Germinal center (tissue), 1 donor: ENCODE measurements at regions not wholly inside any gene's neighbourhood (a gene's known extent, or its start where the extent isn't known, plus 50 kb on each side); places are given as distances from the start of the nearest gene placed in this dataset.
"Not testable (repeated sequence)": the region's sequence is repeated elsewhere in the genome, so short reads cannot be mapped to it uniquely, and the experiment has no call there.

Experiments used
- DNase-seq: peaks from one replicate; pipeline ENCODE4 v3.0.0; 2012; ENCODE audit warnings: mixed read lengths, low spot score

DNA sequence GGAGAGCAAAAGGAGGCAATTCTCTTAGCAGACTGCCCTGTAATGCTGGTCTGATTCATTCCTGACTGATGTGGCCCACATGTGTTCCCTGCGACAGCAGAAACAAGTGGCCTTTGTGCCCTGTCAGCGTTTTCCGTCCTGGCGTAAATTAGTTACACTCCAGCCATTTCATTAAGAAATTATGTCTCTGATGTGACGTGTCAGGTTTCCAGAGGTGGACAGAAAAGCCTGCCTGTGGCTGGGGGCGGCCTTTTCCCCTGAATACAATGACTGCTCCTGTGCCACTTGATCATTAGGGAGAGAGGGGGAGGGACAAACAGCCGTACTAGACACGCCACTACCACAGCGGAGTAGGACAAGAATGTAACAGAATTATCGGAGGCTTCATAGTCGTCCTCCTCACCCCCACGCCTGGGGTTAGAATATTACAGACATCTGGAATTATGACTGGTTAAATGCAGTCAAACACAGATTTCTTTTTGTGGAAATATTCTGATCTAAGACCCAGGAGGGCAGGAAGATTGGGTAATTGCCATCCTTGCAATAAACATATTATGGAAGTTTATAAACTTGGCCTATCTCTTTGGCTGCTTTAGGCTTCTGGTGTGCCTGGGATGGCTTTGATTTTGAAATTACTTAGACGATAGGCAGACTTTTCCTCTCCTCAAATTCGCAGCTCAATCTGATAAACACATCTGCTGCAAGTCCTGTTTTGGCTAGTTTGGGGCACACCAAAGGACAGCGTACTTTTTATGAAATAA, 146.2 kb upstream of the BCOR start:
- no peak for DNase-seq

DNA sequence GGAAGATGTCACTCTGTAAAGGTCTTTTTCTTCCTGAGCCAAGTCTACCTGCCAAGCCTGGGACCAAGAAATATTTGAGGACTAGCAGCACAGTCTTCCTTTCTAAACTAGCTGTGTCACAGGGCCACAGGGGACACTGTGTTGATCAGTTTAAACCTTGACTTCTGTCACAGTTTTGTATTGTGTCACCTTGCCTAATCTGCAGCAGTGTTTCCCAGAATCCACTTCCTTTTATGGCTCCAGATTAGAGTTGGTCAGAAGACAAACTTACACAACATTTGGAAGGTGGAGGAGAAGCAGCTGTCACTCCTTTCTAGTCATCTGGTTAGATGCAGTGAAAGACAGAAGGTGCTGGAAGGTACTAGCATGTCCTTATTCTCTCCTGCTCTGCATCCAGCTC, 143.1 kb upstream of the BCOR start:
- no peak for DNase-seq

DNA sequence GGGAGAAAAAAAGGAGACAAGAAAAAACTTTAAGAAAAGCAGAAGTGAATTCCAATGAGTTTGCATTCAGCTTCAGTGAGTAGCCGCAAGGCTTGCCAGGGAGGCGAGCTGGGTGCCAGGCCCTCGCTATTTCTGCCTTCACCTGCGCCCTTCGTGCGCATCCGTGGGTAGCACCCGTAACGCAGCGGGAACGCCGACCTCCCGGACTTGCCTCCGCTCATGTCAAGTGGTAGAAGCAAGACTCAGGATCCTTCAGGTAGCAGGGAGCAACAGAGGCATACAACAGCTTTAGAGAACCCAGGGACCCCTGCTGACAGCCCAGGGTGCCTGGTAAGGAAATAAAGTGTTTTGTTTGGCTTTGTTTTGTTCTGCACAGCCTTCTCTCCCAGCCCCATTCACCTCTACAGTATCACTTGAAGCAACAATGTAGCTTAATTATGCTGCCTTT, 140.0 kb upstream of the BCOR start:
- DNase-seq: no peak

DNA sequence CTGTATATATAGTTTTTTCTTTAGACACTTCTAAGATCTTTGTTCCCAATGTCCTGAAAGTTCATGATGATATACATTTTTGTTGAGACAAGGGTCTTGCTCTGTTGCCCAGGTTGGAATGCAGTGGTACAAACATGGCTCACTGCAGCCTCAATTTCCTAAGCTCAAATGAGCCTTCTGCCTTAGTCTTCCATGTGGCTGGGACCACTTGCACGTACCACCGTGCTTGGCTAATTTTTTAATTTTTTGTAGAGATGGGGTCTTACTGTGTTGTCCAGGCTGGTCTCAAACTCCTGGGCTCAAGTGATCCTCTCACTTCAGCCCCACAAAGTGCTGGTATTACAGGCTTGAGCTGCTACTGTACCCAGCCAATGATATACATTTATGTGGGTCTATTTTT, 132.9 kb upstream of the BCOR start:
- no peak for DNase-seq

DNA sequence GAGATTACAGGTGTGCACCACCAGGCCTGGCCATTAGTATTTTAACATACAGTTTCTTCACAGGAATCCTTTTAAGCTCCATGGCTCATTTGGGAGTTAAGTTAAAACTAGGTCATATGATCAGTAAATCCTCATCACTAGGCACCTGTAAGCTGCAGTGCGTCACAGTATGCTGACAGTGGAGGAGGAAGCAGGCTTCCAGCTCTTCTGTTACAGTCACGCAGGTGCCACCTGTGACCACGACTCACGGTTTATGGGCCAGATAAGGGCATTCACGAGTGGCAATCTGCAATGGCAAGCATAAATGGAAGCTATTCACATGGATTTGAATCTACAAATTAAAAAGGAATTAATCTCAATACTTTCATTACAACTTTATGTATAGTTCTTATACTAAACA, 129.4 kb upstream of the BCOR start:
- no peak for DNase-seq

DNA sequence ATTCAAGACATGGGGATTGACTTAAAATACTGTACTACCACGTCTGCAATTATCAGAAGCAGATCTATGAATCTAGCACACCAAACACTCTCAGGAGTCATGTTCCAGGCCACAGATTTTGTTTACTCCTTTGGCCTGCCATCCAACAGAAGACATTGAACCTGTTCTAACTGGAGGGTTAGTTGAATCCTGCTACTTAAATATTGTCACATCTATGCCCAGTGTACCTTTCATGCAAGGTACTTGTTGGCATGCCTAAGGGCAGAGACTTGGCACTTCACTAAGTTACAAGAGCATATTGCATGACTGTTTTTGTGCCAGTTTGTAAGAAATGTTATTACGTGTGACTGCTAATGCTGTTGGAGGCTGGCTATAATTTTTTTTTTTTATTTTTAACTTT, 126.9 kb upstream of the BCOR start:
- no peak for DNase-seq

DNA sequence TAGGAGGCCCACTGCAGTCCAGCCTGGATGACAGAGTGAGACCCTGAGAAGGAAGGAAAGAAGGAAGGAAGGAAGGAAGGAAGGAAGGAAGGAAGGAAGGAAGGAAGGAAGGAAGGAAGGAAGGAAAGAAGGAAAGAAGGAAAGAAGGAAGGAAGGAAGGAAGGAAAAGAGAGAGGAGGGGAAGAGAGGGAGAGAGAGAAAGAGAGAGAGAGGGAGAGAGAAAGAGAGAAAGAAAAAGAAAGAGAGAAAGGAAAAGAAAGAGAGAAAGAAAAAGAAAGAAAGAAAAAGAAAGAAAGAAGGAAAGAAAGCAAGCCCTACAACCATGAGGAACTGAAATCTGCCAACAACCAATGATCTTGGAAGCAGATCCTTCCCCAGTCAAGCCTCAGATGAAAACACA, 124.9 kb upstream of the BCOR start:
- not testable (repeated sequence) for DNase-seq

DNA sequence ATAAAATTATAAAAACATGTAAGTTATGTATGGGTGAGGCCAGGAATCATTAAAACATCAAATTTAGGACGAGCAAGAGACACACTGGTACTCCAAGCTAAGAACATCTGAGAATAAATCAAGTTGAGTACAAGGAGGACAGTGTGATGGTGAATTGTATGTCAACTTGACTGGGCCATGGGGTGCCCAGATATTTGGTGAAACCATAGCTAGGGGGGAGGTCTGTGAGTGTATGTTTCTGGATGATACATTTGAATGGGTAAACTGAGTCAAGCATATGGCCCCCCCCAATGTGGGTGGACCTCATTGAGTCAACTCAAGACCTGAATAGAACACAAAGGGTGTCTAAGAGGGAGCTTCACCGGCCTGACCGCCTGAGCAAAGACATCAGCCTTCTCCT, 115.3 kb upstream of the BCOR start:
- no peak for DNase-seq

DNA sequence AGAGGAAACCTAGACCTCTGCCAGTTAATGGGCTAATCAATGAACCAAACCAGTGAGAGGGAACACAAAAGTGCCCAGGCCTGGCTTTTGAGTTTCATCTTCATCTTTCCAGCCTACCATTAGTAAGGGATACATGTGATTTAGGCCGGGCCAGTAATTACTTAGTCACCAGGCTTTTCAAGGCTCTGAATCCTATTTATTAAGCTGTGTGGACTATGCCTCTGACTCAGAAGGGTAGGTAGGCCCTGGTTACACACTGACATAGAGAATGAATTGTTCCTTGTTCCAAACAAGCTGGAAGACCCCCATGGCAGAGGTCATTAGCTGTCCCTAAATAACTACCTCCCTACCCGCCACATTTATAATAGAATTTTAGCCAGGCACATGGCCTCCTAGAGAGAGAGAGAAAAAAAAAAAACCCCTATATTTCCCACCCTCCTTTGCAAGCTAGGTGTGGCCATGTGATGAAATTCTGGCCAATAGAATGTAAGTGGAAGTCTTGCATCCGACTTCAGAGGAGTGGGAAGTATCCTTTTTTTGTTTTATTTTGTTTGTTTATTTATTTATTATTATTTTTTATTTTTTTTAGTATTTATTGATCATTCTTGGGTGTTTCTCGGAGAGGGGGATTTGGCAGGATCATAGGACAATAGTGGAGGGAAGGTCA, 112.3 kb upstream of the BCOR start:
- no peak for DNase-seq

DNA sequence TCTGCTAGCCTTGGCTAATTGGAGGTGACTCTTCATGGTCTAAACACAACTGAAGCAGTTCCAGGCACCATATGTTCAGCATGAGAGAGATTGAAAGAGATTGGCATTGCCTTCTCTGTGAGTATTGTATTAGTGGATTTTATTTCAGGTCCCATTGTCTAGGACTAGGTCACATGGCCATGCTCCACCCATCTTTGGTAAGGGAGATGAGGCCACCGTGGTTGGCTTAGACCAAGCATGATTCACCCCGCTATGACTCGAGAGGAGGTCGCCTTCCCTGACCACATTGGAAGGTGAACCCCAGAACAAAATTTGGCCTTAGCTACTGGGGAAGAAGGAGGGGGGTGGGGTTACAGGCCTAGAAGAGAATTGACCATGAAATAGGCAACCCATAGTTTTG, 109.9 kb upstream of the BCOR start:
- no peak for DNase-seq

DNA sequence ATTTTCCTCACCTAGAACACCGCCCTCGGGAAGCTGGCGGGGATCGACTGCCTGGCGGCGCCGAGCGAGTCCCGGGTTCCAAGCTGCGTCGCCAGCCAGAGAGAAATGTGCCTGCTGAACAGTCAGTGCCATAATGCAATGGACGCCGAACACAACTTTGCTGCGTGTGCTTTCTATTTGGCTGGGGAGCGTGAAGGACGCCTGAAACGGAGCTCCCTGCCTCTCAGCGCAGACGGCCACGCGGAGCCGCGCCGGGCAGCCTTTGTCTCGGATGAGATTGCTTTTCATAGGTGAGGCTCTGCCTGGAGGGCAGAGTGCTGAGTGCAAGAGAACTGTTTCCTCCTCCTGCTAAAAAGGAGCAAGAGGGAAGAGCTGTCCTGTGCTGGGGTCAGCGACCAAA, 107.7 kb upstream of the BCOR start:
- no peak for DNase-seq

DNA sequence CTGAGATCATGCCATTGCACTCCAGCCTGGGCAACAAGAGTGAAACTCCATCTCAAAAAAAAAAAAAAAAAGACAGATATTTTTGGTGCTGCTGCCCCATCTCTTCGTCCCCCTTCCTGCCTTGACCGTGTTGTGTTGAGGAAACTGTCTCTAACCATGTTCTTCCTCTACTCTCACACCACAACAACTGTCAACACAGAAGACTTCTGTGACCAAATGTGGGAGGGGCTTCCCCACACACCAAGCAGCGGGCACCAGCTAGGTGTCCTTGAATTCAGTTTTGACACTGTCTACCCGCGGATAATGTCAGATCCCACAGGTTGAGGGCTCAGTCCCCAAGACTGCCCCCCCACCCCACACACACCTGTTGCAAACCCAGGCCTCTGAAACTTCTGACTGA, 104.7 kb upstream of the BCOR start:
- no peak for DNase-seq

DNA sequence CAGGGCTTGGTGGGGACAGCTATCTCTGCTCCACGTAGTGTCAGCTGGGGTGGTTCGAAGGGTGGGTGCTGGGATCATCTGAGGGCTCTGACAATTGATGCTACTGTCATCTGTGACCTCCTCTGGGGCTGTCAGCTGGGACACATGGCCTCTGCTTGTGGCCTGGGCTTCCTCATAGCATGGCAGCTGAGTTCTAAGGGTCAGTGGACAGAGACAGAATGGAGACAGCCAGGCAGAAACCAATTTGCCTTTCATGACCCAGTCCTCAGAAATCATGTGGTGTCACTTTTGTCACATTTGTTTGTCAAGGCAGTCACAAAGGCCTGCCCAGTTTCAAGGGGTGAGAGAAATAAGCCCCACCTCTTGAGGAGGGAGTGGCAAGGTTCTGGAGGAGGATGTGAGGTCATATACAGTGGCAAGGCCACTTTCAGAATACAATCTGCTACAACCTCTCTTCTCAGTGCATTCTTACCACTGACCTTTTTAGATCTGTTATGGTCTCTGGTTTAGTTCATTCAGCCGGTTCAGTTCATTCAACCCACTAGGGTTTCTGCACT, 103.6 kb upstream of the BCOR start:
- DNase-seq: peak; percentile 15

DNA sequence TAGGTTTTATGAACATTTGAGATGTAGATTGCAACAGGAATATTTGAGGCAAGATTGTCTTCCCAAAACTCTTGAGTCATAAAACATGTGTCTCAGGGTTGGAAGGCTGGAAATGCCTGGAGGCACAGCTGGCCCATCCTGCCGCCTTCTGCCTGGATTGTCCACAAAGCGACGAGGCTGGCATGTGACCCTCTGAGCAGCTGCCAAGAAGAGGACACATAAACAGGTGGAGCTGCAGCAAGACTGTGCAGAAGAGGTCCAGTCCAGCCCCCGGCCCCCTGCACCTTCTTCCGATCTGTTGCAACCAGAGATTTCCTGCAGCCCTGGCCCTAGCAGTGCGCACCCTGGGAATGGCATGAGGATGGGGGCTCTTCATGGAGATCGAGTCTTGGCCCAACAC, 101.9 kb upstream of the BCOR start:
- DNase-seq: no peak

DNA sequence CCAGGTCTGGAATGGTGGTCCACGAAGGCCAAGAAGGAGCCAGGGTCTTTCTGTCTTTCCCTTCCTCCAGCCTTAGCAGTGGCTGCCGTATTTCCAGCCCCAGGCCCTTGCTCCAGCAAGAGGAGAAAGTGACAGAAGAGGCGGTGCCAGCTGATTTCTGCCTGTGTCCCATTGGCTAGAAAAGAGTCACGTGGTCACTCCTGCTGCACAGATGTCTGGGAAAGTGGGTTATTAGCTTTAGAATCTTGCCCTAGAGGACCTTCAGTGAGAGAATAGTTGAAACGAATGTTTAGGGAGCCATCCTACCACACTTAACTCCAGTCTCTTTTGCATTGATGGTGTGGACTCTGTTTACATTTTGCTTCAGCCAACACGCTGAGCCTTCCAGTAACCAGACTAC, 99.3 kb upstream of the BCOR start:
- no peak for DNase-seq

DNA sequence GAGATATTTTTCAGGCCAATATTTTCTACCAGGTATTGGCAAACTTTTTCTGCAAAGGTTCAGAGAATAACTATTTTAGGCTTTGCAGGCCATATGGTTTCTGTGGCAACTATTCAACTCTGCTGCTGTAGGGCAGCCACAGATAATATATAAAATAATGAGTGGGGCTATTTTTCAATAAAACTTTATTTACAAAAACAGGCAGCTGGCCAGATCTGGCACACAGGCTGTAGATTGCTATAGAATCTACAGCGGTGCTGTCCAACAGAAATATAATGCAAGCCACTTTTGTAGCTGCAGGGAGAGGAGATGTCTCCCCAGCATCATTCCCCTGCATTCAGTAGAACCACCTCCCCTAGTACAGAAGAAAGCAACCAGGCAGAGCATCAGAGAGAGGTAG, 97.6 kb upstream of the BCOR start:
- DNase-seq: no peak

DNA sequence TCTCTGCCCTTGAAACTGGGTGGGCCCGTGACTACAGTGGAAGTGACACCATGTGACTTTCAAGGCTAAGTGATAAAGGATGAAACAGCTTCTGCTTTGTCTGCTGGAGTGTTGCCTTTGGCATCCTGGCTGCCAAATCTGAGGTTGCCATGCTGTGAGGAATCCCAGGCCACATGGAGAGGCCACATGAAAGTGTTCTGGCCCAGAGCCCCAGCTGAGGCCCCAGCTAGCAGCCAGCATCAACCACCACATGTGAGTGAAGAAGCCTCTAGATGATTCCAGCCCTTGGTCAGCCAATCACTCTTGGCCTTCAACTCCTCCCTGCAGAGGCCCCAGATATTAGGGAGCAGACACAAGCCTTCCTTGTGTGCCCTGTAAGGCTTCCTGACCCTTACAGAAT, 94.4 kb upstream of the BCOR start:
- no peak for DNase-seq

DNA sequence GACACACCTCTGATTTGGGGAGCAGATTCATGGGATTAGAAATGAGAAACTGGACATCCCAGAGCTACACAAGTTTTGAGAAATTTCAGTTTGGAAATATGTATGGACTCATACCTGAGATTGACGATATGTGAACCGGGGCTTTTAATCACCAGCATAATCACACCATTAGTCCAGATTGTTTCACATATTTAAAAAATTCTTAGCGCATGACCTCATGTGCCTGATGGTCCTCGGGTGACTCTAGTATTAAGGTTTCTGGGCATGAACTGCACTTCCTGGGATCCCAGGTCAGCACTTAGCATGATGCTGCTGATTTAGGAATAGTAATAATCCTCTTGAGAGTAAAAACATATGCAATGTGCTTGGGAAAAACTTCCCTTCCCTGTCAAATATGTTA, 91.9 kb upstream of the BCOR start:
- DNase-seq: no peak

DNA sequence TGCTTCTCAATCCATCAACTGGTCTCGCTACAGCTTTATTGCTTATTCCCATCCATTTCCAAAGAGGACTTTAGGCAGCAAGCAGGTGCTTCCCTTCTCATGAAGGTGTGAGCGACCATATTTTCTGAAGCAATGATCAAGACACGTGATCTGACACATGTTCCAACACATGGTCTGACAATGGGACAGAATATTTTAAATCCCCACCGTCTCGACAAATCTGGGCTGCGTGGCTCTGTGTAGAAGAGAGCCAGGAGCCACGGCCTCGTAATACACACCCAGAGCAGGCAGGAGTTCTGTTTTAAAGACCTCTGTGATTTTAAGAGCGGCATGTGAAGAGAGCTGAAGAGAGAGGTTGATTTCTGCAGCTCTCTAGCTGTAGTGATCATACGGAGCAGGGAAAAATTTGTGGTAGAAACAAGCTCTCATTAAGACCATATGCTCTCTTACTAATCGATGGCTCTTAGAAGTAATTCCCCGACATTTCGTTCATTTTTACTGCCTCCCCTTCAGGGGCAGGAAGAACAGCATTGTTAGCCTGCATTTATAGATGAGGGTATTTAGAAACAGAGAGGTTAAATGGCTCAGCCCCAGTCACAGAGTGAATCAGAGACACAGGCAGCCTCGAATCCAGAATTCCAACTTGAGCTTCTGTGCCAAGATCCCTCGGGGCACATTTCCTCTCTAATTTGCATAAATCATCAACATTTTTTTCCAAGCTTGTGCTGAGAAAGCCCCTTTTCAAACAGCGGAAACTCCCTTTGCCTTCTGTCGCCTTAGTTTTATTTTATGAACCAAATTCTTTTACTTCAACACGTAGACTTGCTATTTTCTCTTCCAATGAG, 91.0 kb upstream of the BCOR start:
- no peak for DNase-seq

DNA sequence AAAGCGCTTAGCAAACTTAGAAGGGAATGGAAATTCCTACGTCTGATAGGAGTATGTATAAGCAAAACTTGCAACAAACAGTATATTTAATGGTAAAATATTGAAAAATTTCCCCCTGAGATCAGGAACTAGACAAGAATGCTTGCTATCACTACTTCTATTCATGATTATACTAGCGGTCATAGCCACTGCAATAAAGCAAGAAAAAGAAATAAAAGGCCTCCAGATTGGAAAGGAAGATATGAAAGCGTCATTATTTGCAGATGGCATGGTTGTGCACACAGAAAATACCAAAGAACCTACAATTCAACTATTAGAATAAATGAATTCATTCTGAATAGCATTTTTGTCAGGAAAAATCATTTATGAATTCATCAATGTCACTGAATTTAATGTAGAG, 87.2 kb upstream of the BCOR start:
- no peak for DNase-seq

DNA sequence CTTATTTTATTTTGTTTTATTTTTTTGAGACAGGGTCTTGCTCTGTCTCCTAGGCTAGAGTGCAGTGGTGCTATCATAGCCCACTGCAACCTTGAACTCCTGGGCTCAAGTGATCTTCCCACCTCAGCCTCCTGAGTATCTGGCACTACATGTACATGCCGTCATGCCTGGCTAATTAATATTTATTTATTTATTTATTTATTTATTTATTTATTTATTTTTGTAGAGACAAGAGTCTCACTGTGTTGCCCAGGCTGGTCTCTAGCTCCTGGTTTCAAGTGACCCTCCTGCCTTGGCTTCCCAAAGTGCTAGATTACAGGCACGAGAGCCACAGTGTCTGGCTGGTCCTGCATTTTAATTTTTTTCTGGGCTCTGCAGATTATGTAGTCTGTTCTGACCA, 84.9 kb upstream of the BCOR start:
- DNase-seq: no peak

DNA sequence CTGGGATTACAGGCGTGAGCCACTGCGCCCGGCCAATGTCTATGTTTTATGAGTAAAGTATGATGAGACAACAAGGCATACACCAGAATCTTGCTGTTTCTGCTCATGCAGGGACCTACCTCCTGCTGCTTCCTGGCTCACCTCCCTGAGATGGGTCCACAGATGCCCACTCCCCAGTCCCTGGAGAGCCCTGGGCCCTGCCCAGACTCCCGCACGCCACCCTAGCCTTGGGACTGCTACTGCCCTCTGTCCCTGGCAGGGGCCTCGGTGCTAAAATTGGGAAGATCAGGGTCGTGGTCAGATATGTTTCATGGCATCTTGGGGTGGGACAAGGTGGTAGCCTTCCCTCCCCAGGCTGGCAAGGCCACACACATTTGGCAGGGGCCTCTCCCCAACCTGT, 84.3 kb upstream of the BCOR start:
- no peak for DNase-seq

DNA sequence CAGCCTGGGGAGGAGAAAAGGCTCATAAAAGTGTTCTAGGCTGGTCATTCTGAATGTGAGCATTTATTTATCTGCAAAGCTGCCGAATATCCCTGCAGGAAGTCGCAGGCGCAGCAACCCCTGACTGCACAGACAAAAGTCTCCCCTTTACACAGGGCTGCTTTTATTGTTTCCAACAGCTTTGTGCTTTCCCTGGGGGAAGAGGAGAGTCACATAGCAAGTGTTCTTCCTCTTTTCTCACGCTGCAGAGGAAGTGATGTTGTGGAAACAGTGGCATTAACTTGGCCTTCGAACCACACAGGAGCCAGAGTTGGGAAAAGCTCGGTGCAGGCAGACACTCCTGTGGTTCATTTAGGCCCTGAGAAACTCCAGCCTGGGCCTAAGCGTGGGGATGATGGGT, 81.5 kb upstream of the BCOR start:
- no peak for DNase-seq
